SKM-1 treated with dmso at 0.1 percent for 144 hours (cell line): ENCODE measurements at regions not wholly inside any gene's neighbourhood (a gene's known extent, or its start where the extent isn't known, plus 50 kb on each side); places are given as distances from the start of the nearest gene placed in this dataset.
A peak's percentile ranks its signal among the peaks of the same experiment; 100 is the strongest.
"Not testable (repeated sequence)": the region's sequence is repeated elsewhere in the genome, so short reads cannot be mapped to it uniquely, and the experiment has no call there.

Experiments
- DNase-seq: peaks from one replicate; lab custom pipeline; 2025; ENCODE audit not compliant: unreplicated experiment; lab: John Stamatoyannopoulos, UW

GRCh38 chr10:27390681-27391080 is 113.4 kb upstream of the RAB18 start:
- DNase-seq, result no peak

- no peak for DNase-seq
These were observed 115.2 kb upstream of the RAB18 start for GRCh38 chr10:27388761-27389399.

GRCh38 chr10:27383595-27384542 is 120.2 kb upstream of the RAB18 start:
- no peak for DNase-seq

- DNase-seq, result no peak
These were observed 121.9 kb upstream of the RAB18 start for GRCh38 chr10:27382176-27382575.

- no peak for DNase-seq
These were observed 123.2 kb upstream of the RAB18 start for GRCh38 chr10:27380929-27381358.

GRCh38 chr10:27379041-27379440 is 125.1 kb upstream of the RAB18 start:
- DNase-seq, result not testable (repeated sequence)

GRCh38 chr10:27373566-27374160 is 130.4 kb upstream of the RAB18 start:
- DNase-seq, result no peak

GRCh38 chr10:27372095-27372494 is 131.5 kb upstream of the ACBD5 start:
- DNase-seq, result no peak

GRCh38 chr10:27371375-27371774 is 130.8 kb upstream of the ACBD5 start:
- DNase-seq, result not testable (repeated sequence)

- DNase-seq, result no peak
These were observed 129.3 kb upstream of the ACBD5 start for GRCh38 chr10:27369880-27370279.

GRCh38 chr10:27368706-27369105 is 128.1 kb upstream of the ACBD5 start:
- no peak for DNase-seq

- DNase-seq, result no peak
These were observed 126.2 kb upstream of the ACBD5 start for GRCh38 chr10:27366769-27367168.

- no peak for DNase-seq
These were observed 123.4 kb upstream of the ACBD5 start for GRCh38 chr10:27364028-27364427.

- DNase-seq, result peak; percentile 33
These were observed 120.1 kb upstream of the ACBD5 start for GRCh38 chr10:27360581-27361172.

- no peak for DNase-seq
These were observed 119.3 kb upstream of the ACBD5 start for GRCh38 chr10:27359792-27360355.

- DNase-seq, result no peak
These were observed 116.1 kb upstream of the ACBD5 start for GRCh38 chr10:27356738-27357137.

GRCh38 chr10:27355918-27356573 is 115.4 kb upstream of the ACBD5 start:
- no peak for DNase-seq

- not testable (repeated sequence) for DNase-seq
These were observed 114.2 kb upstream of the ACBD5 start for GRCh38 chr10:27354643-27355270.

- DNase-seq, result not testable (repeated sequence)
These were observed 113.5 kb upstream of the ACBD5 start for GRCh38 chr10:27354100-27354499.

- DNase-seq, result no peak
These were observed 109.4 kb upstream of the ACBD5 start for GRCh38 chr10:27349987-27350386.
